NCI-H1417 (cell line): ENCODE measurements at regions not wholly inside any gene's neighbourhood (a gene's known extent, or its start where the extent isn't known, plus 50 kb on each side); places are given as distances from the start of the nearest gene placed in this dataset.

ENCODE experiments used
- DNase-seq, 3 experiments: peaks; one replicate each; lab custom pipeline; 2025; lab: John Stamatoyannopoulos, UW

DNA sequence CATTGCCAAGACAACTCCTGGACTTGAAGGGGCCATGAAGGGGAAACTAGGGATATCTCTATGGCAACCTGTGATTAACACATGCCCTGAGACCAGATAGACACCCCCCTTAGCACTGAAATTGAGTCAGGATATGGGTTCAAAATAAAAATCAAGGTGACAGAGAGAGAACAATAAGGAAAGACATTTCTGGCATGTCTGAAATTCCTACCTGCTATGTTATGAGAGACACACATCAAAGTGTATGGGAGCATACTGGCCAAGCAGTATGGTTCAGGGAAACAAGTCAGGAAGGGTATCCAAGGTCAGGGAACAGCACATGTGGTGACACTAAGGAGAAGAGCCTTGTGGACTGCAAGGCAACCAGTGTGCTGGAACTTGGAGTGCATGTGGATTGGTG lies 388.7 kb downstream of the SHQ1 start:
- DNase-seq, result no peak

DNA sequence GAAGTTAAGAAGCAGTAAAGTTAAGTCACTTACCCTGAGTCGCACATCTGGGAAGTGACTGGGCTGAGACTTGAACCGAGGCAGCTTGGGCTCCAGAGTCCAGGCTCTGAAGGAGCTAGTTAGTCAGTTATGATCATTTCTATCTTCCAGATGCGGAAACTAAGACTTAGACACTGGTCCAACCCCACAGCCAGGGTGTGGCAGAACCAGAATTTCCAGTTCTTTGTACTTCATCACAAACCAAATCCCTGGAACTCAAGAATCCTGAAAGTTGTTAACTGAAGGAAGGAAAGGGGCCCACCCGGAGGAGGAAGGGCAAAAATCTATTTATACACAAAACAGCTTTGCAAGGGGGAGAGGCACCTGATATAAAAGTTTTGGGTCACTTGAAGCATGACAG lies 389.9 kb downstream of the SHQ1 start:
- no peak for DNase-seq

DNA sequence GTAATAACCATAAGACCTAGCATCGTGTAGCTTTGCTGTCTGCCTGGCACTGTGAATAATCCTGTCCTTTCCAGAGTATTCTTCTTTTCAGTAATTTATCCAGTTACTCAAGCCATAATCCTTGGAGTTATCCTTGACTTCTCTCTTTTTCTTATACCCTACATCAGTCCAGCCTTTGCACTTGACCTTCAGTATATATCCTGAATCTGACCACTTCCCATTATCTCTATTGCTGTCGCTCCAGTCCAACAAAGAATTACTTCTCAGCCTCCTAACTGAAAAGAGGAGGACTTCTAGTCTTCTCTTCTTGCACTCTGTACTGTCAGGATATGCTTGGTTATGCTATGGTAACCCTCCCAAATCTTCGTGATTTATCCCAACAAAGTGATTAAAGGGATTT lies 393.8 kb downstream of the SHQ1 start:
- DNase-seq, result no peak

DNA sequence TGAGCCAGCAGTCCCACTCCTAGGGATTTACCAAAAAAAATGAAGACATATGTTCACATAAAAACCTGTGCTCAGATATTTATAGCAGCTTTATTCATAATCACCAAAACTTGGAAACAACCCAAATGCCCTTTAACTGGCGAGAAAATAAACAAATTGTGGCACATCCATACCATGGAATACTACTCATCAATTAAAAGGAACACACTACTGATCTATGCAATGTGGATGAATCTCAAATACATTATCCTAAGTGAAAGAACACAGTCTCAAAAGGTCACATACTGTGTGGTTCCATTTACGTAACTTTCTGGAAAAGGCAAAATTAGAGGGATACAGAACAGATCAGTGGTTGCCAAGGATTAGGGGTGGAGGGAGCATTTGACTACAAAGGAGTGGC lies 394.5 kb downstream of the SHQ1 start:
- DNase-seq, result no peak

DNA sequence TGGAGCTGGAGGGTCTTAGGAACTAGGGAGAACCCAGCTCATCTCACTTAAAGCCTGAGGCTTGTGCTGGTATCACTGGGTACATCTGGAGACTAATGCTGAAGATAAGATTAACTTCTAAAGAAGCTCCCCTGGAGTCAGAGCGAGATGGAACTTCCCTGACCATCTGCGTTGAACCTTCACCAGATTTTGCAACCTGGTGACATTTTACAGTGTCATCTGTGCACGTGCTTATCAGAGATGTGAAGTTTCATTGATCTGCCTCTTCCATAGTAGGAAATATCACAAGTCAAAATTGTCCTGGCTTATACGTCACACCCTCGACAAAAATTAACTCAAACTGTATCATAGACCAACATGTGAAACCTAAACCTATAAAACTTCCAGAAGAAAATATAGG lies 395.5 kb downstream of the SHQ1 start:
- no peak for DNase-seq

- DNase-seq, result no peak
Observed at GRCh38 chr3:72451841-72452240, 396.4 kb downstream of the SHQ1 start.

DNA sequence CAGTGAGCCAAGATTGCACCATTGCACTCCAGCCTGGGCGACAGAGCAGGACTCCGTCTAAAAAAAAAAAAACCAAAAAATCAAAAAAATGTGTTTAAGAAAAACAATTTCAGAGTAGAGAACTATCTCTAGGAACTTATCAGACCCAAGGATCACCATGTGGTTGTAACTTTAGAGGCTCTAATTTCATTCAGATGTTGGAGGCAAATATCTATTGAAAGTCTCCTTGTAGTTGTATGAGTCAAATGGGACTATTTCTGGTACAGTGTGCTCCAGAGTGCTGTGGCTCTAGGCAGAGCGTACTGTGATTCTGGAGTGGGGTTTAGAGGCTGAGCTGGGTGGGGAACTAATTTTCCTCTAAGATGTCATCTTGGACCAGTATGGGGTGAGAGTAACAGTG lies 398.7 kb downstream of the SHQ1 start:
- DNase-seq, result no peak

- no peak for DNase-seq
Observed at GRCh38 chr3:72448858-72449257, 399.4 kb downstream of the SHQ1 start.

- DNase-seq, result no peak
Observed at GRCh38 chr3:72448375-72448823, 399.8 kb downstream of the SHQ1 start.

GRCh38 chr3:72447059-72447946 lies 400.9 kb downstream of the SHQ1 start:
- DNase-seq, result peak; percentile 84

DNA sequence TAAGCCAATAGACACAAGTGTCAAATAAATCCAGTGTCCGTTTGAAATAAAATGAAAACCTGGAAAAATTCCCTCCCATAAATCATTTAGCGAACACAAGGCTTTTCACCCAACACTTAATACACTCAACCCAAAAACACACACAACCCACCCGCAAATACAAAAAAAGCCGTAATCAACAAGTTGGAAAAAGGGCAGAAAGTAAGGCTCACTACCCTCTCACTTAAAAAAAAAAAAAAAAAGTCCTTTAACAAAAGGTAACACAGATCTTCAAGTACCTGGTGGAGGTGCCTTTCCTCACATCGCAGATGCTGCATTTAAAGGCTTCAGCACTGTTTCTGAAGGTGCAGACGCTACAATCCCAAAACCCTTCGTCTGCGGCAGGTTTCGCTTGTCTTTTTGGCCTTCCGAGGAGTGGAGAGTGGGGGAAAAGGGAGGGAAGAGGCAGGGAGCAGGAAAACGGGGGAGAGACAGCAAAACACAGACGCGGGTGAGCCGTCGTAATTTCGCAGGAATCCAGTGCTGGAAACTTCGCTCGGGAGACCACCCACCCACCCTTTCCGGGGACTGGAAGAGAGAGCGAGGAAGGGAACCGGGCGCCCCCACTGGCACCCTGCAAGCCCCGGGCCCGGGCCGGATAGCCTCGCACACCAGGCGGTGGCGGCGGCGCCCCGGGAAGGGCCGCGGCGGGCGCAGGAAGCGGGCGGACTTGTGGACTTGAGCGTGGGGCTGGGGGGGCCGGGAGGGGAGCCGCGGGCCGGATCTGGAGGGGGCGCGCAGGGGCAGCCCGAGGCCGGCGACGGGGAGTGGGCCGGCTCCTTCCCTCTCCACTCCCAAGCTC lies 401.8 kb downstream of the SHQ1 start, which contains the start of gene RYBP:
Gene RYBP (minus strand): TSS at position 404 of the 841 bp plus-strand sequence.
- DNase-seq, result peak; percentile 28 to 84 (median 79)

GRCh38 chr3:72445827-72446217 lies 402.4 kb downstream of the SHQ1 start:
- DNase-seq, result no peak

DNA sequence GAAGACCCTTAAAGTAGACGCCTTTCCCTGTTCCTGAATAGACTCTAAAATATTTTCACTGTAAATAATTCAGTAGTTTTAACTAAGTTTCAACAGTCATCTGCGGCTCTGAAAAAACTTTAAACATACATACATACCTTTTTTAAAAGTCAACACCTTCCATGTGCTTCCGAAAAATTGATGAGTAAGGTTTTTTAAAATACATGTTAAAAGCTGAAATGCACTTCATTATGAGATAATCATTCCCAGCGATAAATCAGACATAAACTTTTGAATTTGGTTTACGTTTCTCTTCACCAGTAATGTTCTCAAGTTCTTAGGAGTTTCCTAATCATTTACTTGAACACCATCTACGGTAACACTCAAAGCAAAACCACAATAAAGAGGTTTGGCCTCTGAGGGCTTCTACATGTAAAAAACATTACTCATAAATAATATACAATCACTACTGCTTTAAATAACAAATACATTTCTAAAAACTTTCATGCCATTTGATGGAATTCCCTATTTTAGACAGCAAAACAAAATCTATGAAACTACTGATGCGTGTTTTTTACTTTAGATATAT lies 403.5 kb downstream of the SHQ1 start:
- no peak for DNase-seq

DNA sequence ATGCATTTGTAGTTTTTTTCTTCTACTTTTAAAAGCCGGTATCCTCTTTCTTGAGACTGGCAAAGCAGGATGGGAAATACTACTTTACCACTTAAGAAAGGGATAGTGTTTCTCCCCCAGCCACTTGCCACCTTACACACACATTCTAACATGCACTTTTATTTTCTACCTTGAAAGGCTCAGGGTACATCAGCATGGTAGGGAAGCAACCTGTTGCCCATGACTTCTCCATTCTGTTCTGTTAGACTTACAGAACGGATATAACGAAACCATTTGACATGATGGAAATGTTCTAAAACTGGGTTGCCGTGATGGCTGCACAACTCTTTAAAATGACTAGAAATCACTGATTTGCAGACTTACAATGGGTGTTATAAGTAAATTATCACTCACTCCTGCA lies 405.5 kb downstream of the SHQ1 start:
- no peak for DNase-seq

DNA sequence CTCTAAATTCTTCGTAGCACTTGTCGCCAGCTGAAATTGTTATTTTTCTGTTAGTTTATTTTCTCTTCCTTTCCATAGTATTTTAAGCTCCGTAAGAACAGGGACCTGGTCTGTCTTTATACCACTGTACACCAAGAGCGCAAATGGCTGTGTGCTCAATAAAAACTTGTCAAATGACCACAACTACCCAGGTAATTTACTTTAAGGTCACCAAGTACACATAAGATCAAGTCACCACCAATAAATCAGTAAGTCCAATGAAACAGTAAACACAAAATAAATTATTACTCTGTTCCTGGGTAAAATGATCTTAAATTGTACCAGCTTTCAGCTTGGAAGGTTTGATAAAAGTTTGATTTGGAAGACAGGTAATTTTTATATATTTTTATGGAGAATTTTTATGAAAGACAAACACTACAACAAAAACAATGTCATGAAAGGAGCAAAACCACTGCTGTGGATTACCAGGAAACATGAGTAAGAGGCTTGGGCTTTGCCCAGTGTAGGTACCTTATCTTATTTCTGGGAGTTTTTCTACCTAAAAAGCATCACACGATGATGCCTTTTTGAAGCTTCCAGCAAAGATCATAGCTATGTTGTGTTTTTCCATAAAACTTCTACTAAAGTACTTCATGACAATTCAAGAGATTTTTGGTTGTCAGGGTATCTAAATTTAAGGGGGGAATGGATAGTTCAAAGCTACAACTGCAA lies 406.8 kb downstream of the SHQ1 start:
- no peak for DNase-seq

- no peak for DNase-seq
Observed at GRCh38 chr3:72440491-72440890, 407.8 kb downstream of the SHQ1 start.

DNA sequence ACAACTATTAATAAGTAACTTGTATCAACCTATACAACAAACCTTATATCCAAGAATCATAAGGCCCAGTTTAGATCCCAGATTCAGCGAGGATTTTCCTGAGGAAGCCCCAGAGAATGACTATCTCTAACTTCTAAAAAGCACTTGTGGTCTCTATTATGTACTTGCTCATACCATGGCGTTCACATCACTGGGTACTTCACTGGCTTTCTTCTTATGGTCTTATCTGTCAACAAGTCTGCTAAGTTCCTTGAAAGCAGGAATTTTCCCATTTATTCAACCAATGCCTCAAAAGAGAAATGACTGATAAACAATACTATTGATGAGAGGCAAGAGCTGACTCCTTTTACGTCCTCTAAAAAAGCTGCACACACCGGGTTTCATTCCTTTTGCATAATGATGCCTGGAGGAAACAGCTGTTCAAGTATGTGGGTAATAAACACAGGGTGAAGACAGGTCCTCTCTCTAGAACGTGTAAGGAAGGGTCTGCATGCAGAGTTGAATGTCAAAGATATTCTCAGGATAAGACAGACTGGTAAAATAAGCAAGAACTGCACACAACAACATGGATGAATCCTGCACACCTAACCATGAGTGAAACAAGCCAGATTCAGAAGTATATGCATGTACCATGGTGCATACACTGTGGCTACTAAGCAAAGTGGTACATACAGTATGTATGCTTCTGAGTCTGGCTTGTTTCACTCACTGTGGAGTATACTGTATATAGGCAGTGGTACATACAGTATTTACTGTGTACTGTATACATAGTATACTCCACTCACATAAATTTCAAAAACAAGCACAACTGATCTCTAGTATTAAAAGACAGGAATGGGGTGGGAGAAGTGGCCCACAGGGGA lies 408.7 kb downstream of the SHQ1 start:
- DNase-seq, result no peak

- DNase-seq, result no peak
Observed at GRCh38 chr3:72437661-72438406, 410.4 kb downstream of the SHQ1 start.

- DNase-seq, result no peak
Observed at GRCh38 chr3:72436863-72437592, 411.2 kb downstream of the SHQ1 start.

- no peak for DNase-seq
Observed at GRCh38 chr3:72434296-72434695, 413.9 kb downstream of the SHQ1 start.
